ENCODE measurements at regions not wholly inside any gene's neighbourhood (a gene's known extent, or its start where the extent isn't known, plus 50 kb on each side); places are given as distances from the start of the nearest gene placed in this dataset.
"Not testable (repeated sequence)": the region's sequence is repeated elsewhere in the genome, so short reads cannot be mapped to it uniquely, and the experiment has no call there.

DNA sequence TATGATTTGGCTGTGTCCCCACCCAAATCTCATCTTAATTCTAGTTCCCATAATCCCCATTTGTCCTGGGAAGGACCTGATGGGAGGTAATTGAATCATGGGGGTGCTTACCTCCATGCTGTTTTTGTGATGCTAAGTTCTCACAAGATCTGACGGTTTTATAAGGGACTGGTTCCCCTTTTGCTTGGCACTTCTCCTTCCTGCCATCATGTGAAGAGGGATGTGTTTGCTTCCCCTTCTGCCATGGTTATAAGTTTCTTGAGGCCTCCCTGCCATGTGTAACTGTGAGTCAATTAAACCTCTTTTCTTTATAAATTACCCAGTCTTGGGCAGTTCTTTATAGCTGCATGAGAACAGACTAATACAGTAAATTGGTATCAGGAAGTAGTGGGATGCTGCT lies 114.1 kb downstream of the ZNF648 start:
- DNase-seq = no peak

DNA sequence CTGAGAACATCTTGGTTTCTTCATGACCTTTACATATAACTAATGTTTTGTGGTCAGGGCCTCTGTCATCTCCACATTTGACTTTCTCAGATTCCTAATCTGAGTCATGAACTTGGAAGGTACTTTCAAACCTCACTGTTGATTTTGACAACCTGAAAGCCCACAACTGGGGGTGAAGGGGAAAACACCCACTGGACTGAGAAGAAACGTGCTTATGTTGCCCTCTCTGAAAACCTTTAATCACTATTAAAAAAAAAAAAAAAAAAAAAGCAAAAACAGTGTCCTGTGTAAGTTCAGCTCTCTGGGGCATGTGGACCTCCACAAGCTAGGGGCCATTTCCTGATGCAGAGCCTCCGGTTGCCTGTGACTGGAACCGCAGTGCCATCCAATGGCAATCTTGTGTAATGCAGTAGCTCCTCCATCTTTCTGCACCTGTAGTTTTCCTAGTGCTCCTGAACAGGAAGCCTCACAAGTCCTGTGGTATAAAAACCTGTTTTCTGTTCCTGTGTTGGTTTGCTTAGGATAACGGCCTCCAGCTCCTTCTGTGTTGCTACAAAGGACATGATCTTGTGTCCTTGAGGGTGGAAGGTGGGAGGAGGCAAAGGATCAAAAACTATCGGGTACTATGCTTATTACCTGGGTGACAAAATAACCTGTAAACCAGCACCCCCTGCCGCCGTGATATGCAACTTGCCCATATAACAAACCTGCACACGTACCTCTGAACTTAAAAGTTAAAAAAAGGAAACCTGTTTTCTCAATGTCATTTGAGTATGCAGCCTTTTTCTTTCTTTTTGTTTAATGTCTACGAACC lies 124.5 kb downstream of the ZNF648 start:
- peak; percentile 29 to 34 for DNase-seq

DNA sequence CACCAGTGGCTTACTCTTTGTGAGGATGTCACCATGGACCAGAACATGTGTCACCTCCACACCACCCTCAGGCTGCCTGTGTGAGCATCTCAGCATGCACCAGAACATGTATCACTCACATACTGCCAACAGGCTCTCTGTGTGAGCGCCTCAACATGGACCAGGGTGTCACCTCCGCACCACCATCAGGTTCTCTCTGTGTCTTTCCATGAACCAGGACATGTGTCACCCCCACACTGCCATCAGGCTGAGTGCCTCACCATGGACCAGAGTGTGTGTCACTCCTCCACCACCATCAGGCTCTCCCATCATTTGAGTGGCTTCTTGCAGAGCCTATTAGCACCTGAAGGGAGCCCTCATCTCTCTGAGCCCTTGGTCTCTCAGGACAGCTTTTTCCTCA lies 125.2 kb downstream of the ZNF648 start:
- peak; percentile 4 to 7 for DNase-seq

DNA sequence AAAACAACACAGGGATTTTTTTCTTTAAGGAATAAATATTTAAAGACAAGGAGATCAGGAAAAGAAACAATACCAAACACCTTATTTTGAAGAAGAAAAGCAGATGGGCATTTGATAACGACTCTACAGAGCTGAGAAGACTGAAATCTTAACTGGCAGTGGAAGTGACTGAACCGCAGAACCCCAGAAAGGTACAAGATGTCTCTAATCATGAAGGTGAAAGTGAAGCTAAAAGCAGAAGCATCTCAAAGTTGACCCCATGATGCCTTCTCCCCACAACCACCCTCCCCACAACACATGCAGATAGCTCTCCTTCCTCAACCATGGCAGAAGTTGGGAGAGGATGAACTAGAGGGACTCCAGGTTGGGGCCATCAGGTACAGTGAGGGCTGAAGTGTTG lies 129.6 kb downstream of the ZNF648 start:
- no peak for DNase-seq

DNA sequence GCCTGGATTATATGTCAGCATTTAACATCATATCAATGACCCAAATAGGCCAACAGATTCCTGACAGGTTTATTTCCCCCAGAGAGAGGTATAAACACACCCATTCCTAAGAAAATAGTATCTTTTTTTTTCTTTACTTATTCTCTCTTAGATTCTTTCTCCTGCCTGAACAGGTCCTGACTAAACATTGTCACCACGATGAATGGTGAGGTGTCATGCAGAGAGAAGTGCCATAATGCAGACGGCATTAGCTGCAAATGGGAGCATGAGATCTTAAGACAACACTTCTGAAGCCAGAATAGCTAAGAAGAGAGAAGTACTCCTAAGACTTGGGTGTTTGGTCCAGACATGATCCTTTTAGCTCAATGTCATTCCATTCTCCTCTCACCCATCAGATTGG lies 131.3 kb downstream of the ZNF648 start:
- no peak for DNase-seq

DNA sequence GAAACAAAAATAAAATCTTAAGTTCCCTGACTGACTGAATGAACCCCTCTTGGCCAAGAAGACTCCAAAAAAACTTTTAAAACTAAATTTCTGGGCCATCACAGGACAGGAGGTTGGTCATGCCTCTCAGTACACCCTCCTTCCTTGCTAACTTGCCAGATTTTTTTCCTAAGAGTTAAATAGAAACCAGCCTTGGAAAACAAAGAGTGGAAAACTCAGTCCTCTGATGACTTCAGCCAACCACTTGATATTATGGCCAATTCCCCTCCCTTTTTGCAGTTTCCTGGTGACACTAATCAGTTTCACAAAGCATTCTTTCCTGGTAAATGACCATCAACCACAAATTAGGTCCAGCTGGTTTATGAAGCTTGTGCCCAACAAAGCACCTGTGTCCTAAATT lies 134.8 kb downstream of the ZNF648 start:
- DNase-seq = no peak

DNA sequence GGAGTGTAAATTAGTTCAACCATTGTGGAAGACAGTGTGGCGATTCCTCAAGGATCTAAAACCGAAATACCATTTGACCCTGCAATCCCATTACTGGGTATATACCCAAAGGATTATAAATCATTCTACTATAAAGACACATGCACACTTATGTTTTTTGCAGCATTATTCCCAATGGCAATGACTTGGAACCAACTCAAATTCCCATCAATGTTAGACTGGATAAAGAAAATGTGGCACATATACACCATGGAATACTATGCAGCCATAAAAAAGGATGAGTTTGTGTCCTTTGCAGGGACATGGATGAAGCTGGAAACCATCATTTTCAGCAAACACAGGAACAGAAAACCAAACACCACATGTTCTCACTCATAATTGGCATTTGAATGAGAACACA lies 137.5 kb downstream of the ZNF648 start:
- DNase-seq = not testable (repeated sequence)

DNA sequence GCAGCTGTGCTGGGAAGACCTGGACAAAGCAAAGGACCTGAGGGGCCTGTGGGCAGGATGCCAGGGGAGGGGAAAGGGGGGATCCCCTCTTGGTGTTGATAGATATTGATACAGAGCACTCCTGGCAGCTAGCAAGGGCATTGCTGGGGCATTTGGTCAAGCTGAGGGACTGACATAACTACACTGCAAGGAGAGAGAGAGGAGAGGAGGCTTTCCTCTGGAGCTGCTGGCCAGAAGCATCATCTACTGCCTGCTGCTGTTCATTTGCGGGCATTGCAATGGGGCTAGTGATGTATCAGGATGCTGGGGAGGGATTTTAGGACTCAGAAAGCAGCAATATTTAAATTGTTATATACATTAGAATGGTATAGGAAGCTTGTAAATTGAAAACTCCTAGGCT lies 142.0 kb downstream of the ZNF648 start:
- DNase-seq = no peak

DNA sequence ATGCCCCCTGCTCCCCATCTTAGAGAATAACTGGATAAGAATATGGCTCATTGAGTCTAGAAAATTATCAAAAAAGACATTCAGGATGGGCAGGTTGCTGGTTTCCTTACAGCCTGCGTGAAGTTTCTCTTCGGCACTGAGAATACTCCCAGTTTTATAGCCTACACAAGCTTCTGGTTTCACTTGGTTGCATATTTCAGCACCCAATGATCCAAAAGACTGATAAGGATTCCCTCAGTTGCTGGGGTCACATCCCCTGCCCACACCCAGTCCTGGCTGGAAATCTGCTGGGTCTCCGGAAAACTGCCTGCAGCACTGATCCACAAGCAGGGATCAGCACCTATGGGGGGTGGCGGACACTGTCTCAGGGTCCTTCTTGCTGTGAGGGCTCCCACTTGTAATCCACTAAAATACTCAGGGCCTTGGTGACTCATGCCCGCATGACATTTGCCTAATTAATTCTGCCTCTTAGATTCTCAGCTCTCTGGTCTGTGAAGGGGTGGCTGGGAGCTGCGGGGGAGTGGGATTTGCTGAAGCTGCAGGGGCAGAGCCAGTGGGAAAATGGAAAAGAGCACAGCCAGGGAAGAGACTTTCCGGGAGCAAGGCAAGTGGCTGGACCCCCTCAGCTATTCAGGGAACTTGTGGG lies 142.5 kb downstream of the ZNF648 start:
- no peak for DNase-seq

DNA sequence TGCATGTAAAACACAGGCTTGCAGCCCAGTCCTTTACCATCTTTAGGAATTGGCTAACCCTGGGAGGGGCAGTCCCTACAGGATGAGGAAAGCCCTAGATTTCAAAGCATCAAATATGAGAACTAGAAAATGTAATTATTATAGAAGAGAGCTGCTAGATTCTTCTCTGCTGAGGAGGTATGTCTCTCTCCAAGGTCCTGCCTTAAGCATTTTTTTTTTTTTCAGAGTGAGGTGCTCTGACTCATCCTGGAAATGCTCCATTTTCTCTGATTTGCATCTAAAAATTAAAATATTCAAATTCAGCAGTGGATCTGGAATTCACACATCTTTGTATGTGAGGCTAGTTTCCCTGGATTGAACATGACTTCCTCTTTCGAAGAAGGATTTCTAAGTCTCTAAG lies 149.8 kb downstream of the ZNF648 start:
- DNase-seq = no peak

DNA sequence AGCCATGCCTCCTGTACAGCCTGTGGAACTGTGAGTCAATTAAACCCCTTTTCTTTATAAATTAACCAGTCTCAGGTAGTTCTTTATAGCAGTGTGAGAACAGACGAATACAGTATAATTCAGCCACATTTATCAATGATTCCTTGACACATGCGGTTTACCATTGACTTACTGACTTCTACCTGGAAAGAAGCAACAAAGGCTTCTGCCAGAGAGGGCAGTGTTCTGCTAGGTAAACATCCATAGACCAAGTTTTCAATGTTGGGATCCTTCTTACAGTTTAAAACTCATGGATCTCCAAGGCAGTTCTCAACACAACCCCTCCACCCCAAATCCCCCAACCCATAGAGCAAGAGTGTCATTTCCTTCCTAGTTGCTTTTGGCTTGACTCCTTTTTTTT lies 150.6 kb downstream of the ZNF648 start:
- no peak for DNase-seq

DNA sequence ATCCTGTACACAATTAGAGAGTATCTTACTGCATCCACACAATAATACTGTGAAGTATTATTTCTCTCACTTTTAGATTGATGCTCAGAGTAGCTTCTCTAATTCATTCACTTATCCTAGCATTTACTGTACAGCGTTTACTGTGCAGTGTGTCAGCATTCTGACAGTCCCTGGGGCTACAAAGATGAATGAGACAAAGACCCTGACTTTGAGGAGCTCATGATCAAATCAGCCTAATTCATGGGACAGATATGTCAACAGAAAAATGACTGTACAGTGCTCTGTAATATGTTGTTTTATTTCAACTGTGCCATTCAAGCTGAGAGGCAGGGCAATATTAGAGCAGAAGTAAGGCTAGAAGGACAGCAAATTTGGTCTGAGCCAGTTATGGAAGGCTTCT lies 152.5 kb downstream of the ZNF648 start:
- no peak for DNase-seq

DNA sequence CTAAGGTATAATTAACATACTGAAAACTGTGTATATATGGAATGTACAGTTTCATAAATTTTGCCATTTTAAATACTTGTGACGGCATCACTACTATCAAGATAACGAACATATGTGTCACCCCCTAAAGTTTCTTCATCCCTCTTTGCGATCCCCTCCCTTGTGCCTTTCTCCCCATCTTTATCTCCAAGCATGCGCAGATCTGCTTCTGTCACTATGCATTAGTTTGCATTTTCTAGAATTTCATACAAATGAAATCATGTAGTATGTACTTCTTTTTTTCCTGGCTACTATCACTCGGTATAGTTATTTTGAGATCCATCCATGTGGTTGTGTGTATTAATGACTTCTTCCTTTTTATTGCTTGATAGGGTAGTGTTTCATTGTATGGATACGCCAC lies 154.9 kb downstream of the ZNF648 start:
- DNase-seq = no peak

DNA sequence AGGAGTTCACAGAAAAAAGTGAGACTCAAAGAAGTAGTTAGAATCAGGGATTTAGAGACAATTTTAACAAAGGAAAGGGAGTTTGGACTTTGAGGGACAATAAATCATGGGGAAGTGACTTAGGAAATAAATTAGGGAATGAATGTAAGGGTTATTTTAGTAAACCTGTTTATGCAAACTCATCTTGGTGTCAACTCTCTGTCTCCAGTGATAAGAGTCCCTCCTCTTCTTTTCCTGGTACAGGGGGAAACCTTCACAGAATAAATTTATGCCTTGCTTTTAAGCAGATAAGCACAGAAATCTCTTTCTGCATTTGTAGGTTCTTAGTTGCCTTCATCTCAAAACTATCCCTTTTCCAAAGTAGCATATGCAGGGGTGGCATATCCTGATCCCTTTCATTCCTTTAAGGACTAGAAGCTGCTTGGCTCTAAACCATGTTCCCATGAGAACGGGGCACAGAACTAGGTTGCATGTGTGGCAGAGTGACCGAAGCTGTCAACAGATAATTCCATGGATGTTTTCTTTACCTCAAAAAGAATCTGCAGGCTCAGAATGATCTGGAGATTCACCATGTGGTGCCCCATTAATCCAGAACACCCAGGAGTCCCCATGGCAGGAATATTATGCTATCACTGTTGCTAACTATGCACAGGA lies 155.4 kb downstream of the ZNF648 start:
- no peak for DNase-seq

DNA sequence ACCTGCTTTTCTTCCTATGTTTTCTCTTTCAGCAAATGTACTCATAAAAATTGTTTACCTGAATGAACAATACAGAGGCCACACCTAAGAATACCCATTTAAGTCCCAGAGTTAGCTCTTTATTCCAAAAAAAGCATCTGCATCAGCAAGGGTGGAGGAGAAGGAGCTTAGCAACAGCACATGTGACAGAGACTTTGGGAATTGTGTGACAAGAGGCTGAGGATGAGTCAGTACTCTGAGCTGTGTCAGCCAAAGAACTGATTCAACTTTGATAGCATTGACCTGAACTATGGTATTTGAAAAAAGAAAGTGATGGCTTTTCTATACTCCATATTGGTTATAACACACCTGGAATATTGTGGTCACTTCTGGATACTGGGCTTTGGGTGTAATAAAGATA lies 162.7 kb downstream of the ZNF648 start:
- no peak for DNase-seq

DNA sequence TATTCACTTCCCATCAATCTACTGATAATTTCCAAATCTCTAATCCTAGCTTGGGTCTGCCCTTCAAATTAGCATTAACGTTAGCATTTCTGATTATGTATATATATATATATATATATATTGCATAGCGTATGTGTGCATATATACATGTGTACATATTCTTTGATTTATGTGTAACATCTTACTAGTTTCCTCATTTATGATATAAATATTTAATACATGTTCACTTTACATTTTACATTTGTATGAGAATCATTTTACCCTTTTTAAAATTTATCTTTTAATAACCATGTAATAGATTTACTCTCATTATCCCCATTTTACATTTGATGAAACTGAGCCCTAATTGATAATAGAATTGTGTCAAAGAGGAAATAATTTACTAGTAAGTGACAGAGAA lies 164.7 kb downstream of the ZNF648 start:
- no peak for DNase-seq

DNA sequence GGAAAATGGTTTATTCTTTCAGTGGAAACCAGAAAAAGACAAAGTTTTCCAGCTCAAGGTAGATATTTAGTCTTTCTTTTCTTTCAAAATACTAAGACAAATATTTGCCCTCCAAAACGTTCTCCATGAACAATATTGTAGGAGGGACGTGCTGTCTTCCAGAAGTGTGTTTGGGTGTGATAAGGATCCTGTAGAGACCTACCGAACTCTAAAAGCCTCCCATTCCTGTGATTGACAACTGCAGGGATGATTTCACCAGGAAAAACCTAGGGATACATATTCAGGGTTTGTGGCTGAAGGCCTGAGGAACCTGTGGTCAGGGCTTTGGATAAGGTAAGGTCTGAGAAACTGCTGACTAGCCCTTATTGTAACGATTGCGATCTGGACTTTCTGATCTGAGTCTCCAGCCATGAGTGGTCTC lies 167.1 kb downstream of the ZNF648 start:
- no peak for DNase-seq

DNA sequence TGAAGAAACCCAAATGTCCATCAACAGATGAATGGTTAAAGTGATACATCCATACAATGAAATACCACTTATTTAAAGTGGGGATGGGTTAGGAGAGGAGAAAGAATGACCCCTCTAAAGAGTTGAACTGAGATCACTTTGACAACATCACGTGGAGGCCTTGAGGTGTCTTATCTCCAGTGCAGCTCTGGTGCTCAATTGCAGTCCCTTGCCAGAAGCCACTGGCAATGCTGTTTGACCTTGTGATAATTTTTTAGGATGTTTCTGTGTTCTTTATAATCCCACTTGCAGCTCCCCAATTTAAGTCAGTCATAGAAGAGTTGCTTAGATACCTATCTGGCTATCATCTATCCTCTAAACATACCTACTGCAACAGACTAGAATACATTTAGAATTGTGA lies 167.6 kb downstream of the ZNF648 start:
- no peak for DNase-seq

DNA sequence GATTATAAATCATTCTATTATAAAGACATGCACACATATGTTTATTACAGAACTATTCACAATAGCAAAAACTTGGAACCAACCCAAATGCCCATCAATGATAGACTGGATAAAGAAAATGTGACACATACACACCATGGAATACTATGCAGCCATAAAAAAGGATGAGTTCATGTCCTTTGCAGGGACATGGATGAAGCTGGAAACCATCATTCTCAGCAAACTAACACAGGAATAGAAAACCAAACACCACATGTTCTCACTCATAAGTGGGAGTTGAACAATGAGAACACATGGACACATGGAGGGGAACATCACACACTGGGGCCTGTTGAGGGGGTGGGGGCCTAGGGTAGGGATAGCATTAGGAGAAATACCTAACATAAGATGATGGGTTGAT lies 168.4 kb downstream of the ZNF648 start:
- not testable (repeated sequence) for DNase-seq

DNA sequence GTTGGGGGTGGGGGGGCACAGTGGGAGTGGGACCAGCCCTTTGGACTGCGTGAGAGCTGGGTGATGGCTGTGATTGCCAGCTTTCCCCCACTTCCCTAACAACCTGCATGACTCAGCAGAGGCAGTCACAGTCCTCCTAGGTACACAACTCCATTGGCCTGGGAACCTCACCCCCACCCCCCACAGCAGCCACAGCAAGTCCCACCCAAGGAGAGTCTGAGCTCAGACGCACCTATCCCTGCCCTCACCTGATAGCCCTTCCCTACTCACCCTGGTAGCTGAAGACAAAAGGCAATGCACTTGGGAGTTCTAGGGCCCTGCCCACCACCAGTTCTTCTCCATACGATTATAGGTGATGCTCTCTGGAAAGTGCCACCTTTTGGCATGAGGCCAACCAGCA lies 188.9 kb downstream of the ZNF648 start:
- DNase-seq = no peak

DNA sequence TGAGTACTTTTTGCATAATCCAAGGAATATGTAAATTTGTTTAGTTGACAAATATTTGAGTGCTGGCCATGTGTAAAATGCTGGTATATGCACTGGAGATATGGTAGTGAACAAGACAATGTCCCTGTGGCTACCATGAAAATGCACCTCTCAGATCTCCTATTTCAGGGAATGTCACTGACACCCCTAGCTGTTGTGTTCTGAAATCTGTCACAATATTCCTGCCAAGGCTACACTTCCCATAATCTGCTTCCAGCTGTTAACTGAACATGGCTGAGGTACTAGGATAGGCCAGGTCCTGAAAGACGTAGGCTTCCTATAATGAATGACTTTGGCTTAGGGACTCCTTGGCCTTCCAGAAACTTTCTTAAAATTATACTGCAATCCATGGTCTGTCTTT lies 197.8 kb downstream of the ZNF648 start:
- DNase-seq = no peak

DNA sequence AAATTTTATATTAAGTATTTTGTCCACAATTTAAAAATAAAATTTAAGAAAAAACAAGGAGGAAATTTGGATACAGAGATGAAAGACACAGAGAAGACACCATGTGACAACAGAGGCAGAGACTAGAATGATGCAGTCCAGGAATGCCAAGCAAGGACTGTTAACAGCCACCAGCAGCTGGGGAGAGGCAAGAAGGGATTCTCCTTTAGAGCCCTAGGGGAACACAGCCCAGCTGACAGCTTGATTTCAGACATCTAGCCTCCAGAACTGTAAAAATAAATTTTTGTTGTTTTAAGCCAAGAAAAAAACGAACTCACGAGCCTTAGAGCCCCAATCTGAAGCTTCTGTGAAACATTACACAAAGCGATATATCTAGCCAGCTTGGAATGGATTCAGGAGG lies 198.5 kb downstream of the ZNF648 start:
- no peak for DNase-seq

DNA sequence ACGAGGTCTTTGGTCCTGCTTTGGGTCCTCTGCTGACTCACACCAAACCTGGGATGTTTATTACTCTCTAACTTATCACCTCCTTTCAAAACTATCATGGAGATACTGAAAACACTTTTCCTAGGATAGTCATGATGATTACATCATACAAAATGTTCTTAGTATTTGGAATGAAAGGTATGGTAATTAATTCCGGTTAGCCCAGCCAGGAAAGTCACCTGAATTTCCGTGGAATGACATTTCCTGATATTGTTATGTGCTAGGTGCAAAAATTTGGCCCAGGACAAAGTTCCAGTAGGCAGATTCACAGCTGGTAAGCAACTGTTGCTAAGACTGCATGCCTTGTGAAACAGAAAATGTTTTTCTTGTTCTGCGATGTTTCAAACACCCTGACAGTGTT lies 203.4 kb downstream of the ZNF648 start:
- no peak for DNase-seq

Measured in stimulated activated CD4-positive, alpha-beta T cell treated with anti-CD3 and anti-CD28 coated beads, Interleukin-2, amount 100 ng/mL, for 48 hours (primary cell).